Activated CD8-positive, alpha-beta T cell treated with anti-CD3 and anti-CD28 coated beads for 36 hours (primary cell): ENCODE measurements at regions not wholly inside any gene's neighbourhood (a gene's known extent, or its start where the extent isn't known, plus 50 kb on each side); places are given as distances from the start of the nearest gene placed in this dataset.

Experiments
- ATAC-seq: fragments of 200-7000 bp; cut with Tn5 transposase; one replicate; pipeline ENCODE4 v1.10.0; 2021; ENCODE audit warnings: mild to moderate bottlenecking, moderate library complexity
- CTCF ChIA-PET: fragments of 350-600 bp; sonication (Branson Sonifier 250); formaldehyde crosslinking; loops from one replicate; lab custom pipeline; 2021; ENCODE audit warnings: antibody characterized with exemption; lab: Charles Lee
- POLR2A ChIA-PET: fragments of 350-600 bp; sonication (Branson Sonifier 250); formaldehyde crosslinking; loops from one replicate; lab custom pipeline; 2021; ENCODE audit warnings: antibody characterized with exemption; lab: Charles Lee
- DNase-seq: peaks from one replicate; pipeline ENCODE4 v3.0.0-alpha.2; 2020
- H3K27ac Mint-ChIP-seq: one replicate; pipeline ENCODE4 v1.8.0; 2021; ENCODE audit warnings: mild to moderate bottlenecking, mixed read lengths
- H3K27me3 Mint-ChIP-seq: one replicate; pipeline ENCODE4 v1.8.0; 2021; ENCODE audit warnings: mixed read lengths
- H3K36me3 Mint-ChIP-seq: one replicate; pipeline ENCODE4 v1.8.0; 2021; ENCODE audit warnings: low read depth, mixed read lengths
- H3K4me1 Mint-ChIP-seq: one replicate; pipeline ENCODE4 v1.8.0; 2021; ENCODE audit warnings: low read depth, mixed read lengths
- H3K4me3 Mint-ChIP-seq: one replicate; pipeline ENCODE4 v1.8.0; 2021; ENCODE audit warnings: mild to moderate bottlenecking, moderate library complexity, mixed read lengths
- H3K9me3 Mint-ChIP-seq: one replicate; pipeline ENCODE4 v1.8.0; 2021; ENCODE audit warnings: mixed read lengths
- intact Hi-C: fragments of 100-400 bp; cut with micrococcal nuclease; formaldehyde crosslinking; loops from one replicate; pipeline ENCODE4 v1.10.0; 2022
- TF ChIP-seq, protein P1 (sequence below): fragments of 200-600 bp; IDR thresholded peaks from one replicate; pipeline ENCODE4 v1.8.0; 2022; ENCODE audit warnings: antibody characterized with exemption, mild to moderate bottlenecking

DNA sequence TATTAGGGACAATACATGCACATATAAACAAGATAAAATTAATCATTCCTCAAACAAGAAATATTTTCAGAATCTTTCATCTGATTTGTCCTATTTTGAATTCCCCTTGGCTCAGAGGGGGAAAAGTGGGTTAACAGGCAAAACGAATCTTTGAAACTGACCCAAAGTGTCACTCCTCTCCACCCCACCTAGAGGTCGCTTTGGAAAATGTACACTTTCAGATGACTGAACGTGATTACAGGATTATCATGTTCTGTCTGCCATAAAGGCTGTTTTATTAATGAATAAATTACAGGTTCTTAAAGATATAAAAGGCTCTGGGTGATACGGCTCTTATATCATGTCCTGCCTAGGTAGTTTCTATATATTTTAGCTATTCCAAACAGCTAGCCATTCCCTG, 1735.0 kb downstream of the LRRC4C start:
- CTCF ChIA-PET, result no interaction called here

DNA sequence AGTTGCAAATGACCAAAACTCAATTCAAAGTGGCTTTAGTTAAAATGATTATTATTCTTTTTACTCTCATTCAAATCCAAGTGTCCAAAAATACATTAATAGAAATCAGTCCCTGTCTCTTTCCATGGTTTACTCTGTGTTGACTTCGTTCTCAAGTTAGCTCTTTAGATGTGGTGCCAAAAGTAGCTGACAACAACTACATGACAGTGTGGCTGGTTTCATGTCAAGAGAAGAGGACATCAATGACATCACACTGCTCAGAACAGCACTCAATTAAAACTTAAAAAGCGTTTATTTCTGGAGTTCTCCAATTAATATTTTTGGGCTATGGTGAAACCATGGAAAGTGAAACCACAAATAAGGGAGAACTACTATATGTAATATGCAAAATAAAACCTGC, 1746.9 kb downstream of the LRRC4C start:
- CTCF ChIA-PET, result no interaction called here
- intact Hi-C loops, result no loop called here
- ATAC-seq (no peak), DNase-seq (no peak)
- Mint-ChIP-seq H3K36me3 (no peaks in the 10 kb centered on the region), H3K9me3 (peaks cover 17% of the 10 kb centered on the region), H3K27me3 (no peaks in the 10 kb centered on the region), H3K27ac (no peak overlapping the region), H3K4me1 (no peaks in the 10 kb centered on the region), H3K4me3 (no peak overlapping the region)
- TF ChIP-seq, protein P1, sequence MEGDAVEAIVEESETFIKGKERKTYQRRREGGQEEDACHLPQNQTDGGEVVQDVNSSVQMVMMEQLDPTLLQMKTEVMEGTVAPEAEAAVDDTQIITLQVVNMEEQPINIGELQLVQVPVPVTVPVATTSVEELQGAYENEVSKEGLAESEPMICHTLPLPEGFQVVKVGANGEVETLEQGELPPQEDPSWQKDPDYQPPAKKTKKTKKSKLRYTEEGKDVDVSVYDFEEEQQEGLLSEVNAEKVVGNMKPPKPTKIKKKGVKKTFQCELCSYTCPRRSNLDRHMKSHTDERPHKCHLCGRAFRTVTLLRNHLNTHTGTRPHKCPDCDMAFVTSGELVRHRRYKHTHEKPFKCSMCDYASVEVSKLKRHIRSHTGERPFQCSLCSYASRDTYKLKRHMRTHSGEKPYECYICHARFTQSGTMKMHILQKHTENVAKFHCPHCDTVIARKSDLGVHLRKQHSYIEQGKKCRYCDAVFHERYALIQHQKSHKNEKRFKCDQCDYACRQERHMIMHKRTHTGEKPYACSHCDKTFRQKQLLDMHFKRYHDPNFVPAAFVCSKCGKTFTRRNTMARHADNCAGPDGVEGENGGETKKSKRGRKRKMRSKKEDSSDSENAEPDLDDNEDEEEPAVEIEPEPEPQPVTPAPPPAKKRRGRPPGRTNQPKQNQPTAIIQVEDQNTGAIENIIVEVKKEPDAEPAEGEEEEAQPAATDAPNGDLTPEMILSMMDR, result no peak
- POLR2A ChIA-PET, result no interaction called here

More for the DNA sequence above, 1735.0 kb downstream of the LRRC4C start:
- DNase-seq, result no peak
- Mint-ChIP-seq H3K27me3 (no peaks in the 10 kb centered on the region), H3K4me1 (no peaks in the 10 kb centered on the region), H3K36me3 (no peaks in the 10 kb centered on the region), H3K27ac (no peak overlapping the region), H3K9me3 (peaks cover 8% of the 10 kb centered on the region), H3K4me3 (no peak overlapping the region)
- POLR2A ChIA-PET, result no interaction called here
- intact Hi-C loops, result no loop called here
- TF ChIP-seq, protein P1, result no peak
- ATAC-seq, result no peak

DNA sequence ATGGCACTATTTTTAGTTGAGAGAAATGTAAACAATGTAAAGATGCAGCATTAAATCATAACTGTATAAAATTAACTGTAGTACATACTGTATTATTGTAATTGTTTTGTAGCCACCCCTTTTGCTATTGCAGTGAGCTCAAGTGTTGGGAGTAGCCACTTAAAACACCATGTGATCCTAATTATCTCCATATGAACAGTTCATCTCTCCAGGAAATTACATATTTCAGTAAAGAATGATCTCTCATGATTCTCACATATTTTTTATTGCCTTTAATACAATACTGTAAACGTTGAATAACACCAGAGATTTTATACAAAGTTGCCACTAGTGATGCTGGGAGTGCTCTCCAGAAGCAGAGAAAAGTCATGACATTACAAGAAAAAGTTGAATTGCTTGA, 1768.6 kb downstream of the LRRC4C start:
- CTCF ChIA-PET, result no interaction called here
- Mint-ChIP-seq H3K27me3 (no peaks in the 10 kb centered on the region), H3K9me3 (peaks cover 16% of the 10 kb centered on the region)

DNA sequence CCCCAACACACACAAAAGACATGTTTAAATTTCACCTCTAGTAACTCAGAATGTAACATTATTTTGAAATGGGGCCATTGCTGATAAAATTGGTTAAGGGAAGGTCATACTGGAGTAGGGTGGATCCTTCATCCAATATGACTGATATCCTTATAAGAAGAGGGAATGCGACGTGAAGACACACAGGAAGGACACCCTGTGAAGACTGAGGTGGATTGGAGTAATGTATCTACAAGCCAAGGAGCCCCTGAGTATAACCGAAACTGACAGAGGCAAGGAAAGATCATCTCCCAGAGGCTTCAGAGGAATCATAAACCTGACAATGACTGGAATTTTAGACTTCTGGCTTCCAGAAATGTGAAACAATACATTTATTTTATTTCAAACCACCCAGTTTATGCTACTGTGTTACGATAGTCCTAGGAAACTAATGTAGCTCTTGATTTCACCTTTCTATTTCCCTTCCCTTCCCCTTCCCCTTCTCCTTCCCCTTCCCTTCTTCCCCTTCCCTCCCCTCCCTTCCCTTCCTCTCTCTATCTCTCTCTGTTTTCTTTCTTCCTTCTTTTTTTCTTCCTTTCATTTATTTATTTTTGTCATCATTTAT, 1775.4 kb downstream of the LRRC4C start:
- Mint-ChIP-seq H3K9me3 (peaks cover 10% of the 10 kb centered on the region), H3K4me1 (no peaks in the 10 kb centered on the region), H3K27ac (no peak overlapping the region), H3K36me3 (no peaks in the 10 kb centered on the region), H3K27me3 (no peaks in the 10 kb centered on the region), H3K4me3 (no peak overlapping the region)
- no peak for DNase-seq
- intact Hi-C loops, result no loop called here
- CTCF ChIA-PET, result no interaction called here
- no peak for ATAC-seq
- POLR2A ChIA-PET, result no interaction called here
- TF ChIP-seq, protein P1, result no peak

More for the DNA sequence above, 1768.6 kb downstream of the LRRC4C start:
- DNase-seq (no peak), ATAC-seq (no peak)
- Mint-ChIP-seq H3K4me3 (no peak overlapping the region), H3K36me3 (no peaks in the 10 kb centered on the region), H3K27ac (no peak overlapping the region), H3K4me1 (no peaks in the 10 kb centered on the region)
- TF ChIP-seq, protein P1, result no peak
- intact Hi-C loops, result no loop called here
- POLR2A ChIA-PET, result no interaction called here

DNA sequence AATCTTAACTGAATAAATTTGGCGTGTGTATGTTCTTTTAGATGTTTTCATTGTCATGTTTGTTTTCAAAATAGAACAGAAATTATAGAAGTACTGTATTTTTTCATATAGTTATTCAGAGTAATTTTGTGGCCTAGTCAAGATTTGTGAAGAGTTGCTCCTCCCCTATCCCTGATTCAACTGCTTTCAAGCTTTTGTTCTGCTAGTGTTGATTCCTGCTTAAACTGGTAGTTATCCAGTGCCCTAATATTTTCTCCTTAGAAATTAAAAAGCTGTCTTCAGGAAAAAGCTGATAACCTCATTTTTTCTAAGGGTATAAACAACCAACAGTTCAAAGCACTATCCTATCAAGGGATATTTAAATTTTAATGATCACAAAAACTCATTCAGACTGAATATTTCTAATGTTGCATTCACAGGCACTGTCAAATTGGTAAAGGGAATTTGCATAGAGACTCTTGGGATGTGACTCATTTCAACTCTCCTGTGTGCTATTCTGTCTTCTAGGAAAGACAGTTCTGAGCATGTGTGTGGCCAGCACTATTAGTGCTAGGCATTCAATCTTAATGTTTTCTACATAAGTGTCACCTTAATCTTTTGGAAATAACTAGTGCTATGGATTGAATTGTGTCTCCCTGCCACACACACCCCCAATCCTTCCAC, 1776.0 kb downstream of the LRRC4C start:
- ATAC-seq (no peak), DNase-seq (no peak)
- intact Hi-C loops, result no loop called here
- POLR2A ChIA-PET, result no interaction called here
- Mint-ChIP-seq H3K36me3 (no peaks in the 10 kb centered on the region), H3K27ac (no peak overlapping the region), H3K27me3 (no peaks in the 10 kb centered on the region), H3K4me1 (no peaks in the 10 kb centered on the region), H3K4me3 (no peak overlapping the region), H3K9me3 (peaks cover 13% of the 10 kb centered on the region)
- CTCF ChIA-PET, result no interaction called here
- TF ChIP-seq, protein P1, result no peak
